Pulmonary artery endothelial cell (primary cell): ENCODE measurements at regions not wholly inside any gene's neighbourhood (a gene's known extent, or its start where the extent isn't known, plus 50 kb on each side); places are given as distances from the start of the nearest gene placed in this dataset.

ENCODE experiments used
- DNase-seq: peaks from one replicate; pipeline ENCODE4 v3.0.0-alpha.2; 2011; ENCODE audit warnings: low read depth, low spot score

DNA sequence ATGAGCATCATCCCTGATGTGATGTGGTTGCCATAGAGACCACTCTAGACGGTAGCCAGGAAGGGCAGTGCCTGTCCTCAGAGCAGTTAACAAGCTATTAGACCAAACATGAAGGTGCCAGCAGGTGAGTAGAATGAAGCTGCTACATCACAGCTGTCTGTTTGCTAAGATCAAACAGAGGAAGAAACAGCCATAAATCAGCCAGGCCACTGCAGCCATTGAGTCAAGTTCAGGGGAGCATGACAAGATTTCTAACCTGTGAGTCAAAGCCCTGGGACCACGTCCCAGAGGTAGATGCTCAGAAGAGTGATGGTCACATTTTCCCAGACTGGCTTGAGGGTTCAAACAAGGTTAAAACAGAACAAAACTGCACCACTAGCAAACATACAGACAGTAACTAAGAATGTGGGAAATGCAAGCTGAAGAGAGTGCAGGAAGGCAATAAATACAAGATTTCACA, 450.6 kb upstream of the DAB1 start:
- DNase-seq: no peak

DNA sequence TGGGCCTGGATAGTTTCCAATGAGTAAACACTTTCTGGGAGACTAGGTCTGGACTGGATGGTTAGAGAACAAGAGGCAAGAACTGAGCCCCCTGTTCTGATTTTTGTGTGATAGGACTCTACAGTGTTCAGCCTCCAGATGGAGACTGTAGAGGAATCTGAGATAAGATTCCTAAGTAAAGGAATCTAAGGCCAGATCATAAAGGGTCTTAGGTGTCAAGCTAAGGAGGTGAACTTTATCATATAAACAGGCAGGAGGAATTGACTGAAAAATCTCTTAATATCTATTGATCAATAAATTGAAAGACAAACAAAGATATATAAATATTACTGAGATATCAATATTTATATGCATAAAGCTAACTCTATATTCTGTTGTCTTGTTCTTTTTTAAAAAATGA, 449.1 kb upstream of the DAB1 start:
- DNase-seq: no peak

DNA sequence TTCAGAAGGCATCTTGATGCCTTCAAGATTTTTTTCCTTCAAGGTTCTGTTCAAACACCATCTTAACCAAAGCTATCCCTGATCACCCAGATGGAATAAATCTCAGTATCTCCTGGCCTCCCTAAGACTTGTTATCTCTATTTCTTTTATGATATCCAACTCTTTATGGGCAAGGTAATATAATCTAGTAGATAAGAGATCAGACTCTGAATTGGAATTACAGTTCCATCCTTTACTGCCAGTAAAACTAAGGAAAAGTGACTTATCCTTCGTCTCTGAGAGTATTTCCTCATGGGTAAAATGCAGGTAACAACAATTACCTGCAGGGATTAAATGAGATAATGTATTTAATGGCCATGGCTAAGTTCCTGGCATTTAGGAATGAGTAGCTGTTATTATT, 445.0 kb upstream of the DAB1 start:
- DNase-seq: no peak

DNA sequence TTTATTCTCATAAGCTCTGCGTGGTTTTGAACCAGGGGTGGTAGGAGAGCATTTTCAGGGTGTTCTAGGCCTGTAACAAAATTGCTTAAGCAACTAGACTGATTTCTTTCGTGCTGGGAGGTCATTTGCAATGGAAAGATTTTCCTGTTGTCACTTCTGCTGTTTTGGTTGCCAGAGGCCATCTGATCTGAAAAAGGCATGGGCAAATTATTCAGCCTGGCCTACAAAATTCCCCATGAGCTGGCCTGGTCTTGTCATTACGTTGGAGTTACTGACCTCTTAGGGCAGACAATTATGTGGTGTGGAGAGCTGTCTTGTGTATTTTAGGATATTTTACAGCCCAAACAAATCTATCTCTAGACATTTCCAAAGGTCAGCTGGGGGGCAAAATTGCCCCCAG, 444.4 kb upstream of the DAB1 start:
- no peak for DNase-seq

DNA sequence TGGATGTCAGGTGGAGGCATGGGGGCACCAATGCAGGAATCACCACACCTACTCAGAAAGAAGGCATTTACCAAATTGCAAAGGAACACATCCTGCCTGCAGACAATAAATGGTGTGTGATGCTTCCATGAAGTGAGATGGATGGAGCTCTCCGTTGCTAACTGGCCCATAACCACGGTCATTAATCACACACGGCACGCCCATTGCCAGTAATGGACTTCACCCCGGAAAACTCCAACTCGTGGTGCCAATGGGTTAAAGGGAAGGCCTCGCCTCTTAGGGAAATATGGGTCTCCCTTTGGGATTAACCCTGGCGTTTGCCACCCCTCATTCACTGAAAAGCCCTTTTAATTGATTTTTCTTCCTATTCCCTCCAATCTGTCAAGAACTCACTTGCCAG, 443.1 kb upstream of the DAB1 start:
- DNase-seq: no peak

DNA sequence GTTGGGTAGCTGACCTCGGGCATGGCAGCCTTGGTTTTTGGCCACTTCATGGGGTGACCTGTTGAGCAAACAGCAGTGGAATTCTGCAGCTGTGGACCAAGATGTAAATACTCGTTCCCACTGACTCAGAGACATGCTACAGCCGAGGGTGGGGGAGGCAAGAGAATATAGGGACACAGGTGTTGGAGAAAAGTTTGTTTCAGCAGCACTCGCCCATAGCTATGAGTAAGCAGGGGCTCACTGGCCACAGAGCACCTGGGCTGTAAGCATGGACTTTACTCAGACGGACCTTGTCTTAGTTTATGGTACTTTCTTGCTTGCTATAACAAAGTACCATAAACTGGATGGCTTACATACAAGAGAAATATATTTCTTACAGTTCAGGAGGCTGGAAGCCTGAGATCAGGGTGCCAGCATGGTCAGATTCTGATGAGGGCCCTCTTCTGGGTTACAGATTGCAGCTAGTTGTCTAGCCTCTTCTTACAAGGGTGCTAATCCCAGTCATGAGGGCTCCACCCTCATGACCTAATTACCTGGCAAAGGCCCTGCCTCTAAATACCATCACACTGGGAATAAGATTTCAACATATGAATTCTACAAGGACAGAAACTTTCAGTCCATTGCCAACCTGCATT, 437.2 kb upstream of the DAB1 start:
- DNase-seq: no peak

DNA sequence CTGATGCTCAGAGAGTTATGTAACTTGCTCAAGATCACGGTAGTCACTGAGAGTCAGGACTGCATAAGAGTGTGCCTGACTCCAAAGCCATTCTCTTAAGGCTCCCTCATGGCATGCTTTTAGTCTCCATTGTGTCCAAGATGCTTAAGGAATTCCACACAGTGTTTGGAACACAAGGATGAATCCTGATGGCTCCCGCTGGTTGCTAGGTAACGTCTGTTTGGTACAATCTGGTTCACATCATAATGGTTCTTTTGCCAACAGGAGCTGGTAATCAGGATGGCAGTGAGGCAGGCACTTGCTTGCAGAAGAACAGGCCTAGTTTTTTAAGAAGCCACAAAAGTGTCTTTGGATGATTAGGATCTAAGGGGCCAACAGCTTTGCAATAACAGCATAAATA, 436.5 kb upstream of the DAB1 start:
- DNase-seq: no peak

DNA sequence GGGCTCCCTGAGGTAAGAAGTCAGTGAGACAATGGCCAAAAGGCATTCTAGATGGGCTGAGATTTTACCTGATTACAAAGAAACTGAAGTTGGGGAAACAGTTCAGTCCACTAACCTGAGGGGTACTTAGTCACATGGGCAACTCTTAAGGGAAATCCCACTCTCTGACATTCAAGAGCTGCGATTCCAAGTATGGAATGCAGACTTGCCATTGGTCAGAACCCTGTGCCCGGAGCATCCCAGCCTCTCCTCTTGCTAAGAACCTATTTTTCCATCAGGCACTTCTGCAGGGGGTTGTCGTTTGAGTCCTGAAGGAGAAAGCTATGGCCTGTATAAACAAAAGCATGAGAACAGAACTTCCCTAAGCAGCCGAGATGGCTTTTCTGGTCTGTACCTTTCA, 434.9 kb upstream of the DAB1 start:
- DNase-seq: no peak

DNA sequence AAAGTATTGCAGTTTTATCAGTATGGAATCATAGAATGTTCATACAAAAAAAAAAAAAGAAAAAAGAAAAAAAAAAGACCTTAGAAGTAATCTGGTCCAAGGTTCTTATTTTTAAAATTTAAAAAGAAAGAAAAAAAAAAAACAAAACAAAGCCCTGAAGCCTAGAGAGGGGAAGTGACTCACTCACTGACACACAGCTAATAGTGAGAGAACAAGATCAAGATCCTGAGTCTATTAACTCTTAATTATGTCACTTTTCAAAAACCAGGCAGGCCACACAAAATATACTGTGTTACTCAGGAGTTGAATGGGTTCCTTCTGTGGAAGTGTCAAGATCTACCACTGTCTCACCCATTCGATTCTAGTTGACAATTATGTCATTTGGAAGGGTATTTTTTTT, 433.9 kb upstream of the DAB1 start:
- DNase-seq: no peak

DNA sequence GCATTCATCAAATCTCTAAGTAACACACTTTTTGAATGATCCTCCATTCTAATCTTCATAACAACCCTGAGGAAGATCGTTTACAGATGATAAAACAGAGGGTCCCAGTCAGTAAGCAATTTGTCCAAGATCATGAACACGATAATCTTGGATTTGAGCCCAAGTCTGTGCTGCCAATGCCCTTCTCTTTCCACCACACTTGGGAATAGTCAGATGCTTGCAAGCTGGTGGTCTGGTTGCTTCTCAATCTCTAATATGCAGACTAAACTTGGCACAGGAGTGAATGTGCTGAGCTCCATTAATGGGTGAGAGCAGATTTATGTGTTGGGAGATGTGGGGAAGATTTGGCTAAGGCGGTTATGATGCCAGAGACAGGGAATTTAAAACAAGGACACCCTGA, 430.6 kb upstream of the DAB1 start:
- DNase-seq: no peak

DNA sequence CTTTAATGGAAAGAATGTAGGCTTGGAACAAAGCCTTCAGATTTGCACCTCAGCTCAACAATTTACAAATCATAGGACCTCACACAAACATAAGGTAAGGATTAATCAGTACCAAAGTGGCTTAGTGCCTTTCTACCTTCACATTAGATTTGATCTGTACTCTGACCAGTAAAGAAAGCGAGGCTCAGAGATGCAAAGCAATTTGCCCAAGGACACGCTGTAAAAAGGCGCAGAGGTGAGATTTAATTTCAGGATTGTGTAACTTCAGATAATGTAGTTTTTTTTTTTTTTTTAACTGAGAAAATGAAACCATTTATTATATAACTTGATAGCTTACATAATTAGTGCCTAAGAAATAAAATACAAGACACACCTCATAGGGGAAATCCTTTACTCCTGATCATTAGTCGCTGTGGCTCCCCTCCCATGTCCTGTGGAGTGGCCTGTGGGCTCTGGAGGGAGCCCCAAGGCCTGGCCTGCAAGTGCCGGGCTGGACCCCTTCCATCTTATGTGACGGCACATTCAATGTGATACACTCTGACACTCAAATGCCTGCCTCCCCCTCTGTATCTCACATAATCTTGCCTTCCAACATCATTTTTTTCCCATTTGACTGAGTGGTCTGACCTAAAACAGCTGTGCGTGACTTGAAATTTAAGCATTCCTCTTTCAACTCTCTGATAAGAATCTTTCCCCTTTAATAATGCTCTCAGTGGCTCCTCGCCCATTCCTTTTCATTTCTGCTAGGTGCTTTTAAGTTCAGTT, 426.5 kb upstream of the DAB1 start:
- no peak for DNase-seq

DNA sequence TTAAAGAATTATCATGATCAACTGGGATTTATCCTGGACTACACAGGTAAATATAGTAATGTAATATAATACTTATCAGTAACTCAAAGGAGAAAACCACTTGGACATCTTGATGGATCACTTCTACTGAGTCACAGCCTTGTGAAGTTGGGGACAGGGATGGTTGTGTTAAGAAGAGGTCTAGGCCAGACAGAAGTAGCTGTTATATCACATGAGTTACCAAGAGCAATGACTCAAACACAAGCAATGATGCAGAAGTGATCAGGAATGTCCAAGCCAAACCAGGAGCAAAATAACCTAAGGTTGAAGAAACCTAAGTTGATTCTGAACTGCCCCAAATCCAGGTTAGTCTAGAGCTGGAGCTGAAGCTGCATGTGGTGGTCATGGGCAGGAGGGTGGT, 424.5 kb upstream of the DAB1 start:
- DNase-seq: no peak

DNA sequence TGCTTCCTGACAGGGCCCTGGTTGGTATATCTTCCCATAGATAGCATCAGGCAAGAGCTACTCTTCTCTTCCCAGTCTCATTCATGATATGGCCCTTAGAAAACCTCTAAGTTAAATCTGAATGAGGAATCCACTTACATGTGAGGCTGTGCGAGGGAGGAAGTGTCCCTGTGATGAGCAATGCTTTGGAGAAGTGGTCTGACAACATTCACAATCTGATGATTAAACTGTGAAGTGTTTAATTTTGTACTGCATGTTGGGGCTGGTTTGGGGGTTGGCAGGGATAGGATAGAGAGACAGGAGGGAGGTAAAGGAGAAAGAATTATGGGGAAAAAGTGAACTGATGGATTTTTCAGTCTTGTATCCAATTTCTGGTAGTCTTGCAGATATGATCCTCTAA, 421.2 kb upstream of the DAB1 start:
- no peak for DNase-seq

DNA sequence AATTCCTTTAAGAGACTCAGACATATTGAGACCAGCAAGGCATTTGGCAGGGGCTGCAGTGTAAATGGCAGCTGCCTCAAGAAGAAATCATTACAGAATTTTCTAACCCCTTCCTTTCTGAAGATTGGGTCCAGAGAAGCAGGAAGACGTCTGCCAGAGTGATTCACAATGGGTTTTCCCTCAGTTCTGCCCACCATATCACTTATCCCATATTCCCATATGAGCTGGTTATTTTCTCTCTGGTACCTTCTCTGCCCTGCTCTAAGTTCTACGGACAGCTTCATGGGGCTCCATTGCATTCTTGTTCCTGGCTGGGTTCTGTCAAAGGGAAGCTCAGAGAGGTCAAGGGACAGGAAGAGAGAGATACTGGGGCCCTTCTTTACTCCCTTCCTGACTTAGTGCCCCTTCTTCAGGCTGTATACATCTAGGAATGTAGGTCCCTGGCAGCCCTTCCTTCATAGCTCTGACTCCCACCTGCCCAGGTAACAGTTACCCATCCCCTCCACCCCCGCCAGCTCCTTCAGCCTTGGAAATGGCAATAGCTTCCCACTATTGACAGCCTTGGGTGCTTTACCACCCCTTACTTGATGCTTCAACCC, 420.6 kb upstream of the DAB1 start:
- no peak for DNase-seq

DNA sequence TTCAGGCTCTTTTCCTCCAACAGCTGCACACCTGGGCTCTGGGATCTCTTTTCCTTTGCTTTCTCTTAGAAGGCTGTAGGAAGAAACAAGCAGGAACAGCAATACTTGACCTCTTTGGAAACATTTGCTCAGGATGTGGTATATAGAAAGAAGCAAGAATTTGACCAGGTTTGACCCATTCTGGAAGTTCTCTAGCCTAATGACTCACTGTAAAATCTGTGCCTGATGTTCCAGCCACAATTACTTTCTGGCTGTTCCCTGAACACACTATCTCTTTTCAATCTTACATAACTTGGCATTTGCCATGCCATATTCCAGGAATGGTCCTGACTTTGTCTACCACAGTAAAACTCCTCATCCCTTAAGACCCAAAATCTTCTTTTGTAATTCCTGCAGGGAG, 419.9 kb upstream of the DAB1 start:
- no peak for DNase-seq

DNA sequence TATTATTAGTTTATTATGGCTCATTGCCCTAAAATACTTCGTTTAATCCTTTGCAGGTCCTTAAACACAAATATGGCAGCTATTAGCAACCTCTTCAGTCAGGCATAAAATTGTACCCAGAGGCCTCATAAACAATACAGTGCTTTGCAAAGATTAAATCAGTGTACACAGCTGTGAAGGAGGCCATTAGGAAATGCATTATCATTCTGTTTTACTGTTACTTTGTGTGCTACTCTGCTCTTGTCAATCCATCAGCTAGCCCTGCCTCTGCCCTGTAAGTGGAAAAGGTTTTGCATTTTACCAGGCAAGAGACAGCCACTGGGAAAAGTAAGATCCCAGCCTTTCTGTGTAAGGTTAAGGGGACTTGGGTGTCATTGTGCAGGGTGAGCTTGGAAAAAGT, 415.7 kb upstream of the DAB1 start:
- DNase-seq: no peak

DNA sequence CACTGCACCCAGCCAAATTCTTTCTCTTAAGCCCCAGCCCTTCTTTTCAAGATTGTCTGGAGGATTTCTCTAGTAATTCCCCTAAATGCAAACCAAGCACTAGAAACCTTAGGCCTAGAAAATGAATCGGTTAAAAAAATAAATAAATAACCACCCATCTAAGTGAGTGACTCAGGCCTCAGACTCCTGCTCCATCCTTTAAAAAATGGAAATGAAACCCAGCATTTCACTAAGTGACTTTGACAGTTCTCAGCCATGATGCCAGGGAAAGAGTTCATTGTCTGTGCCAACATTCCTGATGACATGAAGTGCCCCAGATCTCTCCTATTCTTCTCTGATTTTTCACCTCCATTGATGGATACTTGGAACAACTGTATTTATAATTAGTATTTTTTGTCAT, 415.2 kb upstream of the DAB1 start:
- DNase-seq: no peak

DNA sequence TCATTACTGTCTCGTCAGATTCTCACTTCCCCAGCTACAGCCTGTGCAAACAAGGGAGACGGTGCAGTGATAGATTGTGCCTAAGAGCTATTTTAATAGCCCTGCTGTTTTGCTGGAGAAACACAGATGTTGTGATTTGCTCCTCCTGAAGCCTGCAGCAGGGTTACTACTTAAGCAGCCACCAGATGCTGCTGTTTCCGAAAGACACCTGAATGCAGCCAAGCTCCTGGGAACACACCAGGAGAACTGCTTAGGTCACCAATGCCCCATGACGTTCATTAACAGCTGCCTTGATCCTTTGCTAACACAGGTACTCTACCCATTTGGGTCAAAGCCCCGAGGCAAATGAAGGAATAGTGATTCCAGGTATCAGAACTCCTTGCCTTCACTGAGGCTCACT, 411.8 kb upstream of the DAB1 start:
- no peak for DNase-seq

DNA sequence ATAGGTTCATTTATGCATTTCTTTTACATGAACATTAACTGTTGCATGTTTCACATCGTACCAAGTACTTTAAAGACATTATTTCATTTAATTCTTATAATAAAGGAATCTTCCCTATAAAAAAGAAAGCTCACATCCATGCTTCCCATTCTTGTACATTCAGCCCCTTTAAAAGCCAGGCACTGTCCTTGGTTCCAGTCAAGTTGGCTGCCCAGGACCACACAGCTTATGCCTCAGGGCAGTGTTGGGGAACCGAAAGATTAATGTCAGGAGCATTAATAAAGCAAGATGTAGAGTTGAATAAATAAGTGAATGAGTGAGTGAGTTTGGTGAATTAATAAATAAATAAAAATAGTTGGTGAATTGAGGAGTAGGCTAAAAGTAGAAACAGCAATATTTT, 409.4 kb upstream of the DAB1 start:
- no peak for DNase-seq

DNA sequence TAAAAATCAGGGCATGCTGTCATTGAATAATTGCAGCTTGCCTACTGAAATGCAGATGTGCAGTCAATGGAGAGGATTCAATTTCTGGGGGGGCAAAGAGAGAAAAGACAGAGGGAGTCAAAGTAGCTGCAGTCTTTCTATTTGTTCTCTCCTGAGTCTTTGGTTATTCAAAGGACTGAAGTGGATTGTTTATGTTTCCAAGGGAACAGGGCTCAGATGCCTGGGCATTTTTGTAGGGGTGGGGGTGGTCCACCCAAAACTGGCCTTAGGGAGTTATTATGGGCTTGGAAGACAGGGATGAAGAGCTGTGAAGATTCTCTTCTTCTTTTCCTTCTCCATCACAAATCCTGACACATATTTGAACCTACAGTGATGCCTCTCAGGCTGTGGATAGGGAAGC, 408.8 kb upstream of the DAB1 start:
- DNase-seq: no peak

DNA sequence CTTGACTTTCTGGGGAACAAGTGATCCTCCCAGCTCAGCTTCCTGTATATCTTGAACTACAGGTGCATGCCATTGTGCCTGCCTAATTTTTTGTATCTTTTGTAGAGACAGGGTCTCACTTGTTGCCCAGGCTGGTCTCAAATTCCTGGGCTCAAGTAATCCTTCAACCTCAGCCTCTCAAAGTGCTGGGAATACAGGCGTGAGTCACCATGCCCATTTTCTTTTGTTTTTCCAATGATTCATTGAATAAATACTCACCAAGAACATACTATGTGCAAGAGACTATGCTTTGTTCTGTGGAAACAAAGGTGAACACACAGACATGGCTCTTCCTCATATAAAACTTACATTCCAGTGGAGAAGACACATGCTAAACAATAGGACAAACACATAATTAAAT, 407.8 kb upstream of the DAB1 start:
- no peak for DNase-seq

DNA sequence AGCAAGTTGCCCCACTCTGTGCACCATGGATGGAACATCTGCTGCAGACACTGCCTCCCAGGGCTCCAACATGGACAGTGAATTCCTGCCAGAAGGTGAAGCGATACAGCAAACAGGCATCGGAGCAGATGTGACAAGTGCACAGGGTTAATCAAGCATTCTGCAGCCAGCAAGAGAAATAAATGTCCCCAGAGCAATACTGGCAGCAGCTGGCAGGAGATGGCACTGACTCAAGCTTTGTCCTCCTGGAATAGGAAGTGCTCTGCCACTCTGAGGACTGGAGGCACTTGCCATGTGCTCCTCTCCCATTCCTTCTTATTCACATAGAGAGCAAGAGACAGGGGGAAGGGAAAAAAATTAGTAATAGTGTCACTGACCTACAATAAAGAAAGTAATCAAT, 402.7 kb upstream of the DAB1 start:
- DNase-seq: no peak

DNA sequence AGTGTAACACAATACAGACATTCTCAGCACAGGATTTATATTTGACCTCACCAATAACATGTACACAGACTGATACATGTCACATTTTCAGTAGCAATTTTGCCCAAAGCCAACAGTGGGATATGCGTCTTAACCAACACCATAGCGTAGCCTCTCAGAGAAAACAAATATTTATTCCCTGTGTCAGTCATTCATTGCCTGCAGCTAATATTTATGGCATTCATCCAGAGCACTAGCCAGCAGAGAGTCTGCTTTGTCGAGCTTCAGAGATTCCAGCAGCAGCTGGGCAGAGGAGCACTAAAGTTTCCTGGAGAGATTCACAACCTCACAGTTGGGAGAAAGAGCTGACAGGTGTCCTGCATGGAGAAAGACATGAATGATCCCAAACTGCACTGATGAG, 400.7 kb upstream of the DAB1 start:
- no peak for DNase-seq
